ENCODE measurements at regions not wholly inside any gene's neighbourhood (a gene's known extent, or its start where the extent isn't known, plus 50 kb on each side); places are given as distances from the start of the nearest gene placed in this dataset.

DNA sequence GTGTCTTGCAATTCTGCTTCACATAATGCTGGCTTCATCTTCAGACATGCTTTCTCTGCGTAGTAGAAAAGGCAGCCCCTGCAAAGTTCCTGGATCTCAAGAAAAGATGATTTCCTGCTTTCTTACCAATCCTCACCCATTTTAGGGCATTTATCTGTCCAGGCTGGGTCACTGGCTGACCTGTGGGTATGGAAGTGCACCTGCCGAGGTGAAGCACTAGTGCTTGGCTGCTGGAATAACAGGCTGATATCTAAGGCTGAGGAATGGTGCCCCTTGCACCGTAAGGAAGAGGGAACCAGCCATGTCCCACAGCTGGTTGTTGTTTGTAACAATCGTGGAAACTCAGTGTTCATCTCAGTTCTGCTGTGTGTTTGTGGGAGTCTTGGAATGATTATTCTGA is 138.0 kb upstream of the KLF6 start:
- no peak for TF ChIP-seq GABPA (IDR thresholded peaks at IDR 0.05 in 1 of 2, conservative IDR thresholded peaks at IDR 0.05 in 1 of 2)
- TF ChIP-seq, protein P1, sequence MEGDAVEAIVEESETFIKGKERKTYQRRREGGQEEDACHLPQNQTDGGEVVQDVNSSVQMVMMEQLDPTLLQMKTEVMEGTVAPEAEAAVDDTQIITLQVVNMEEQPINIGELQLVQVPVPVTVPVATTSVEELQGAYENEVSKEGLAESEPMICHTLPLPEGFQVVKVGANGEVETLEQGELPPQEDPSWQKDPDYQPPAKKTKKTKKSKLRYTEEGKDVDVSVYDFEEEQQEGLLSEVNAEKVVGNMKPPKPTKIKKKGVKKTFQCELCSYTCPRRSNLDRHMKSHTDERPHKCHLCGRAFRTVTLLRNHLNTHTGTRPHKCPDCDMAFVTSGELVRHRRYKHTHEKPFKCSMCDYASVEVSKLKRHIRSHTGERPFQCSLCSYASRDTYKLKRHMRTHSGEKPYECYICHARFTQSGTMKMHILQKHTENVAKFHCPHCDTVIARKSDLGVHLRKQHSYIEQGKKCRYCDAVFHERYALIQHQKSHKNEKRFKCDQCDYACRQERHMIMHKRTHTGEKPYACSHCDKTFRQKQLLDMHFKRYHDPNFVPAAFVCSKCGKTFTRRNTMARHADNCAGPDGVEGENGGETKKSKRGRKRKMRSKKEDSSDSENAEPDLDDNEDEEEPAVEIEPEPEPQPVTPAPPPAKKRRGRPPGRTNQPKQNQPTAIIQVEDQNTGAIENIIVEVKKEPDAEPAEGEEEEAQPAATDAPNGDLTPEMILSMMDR (IDR thresholded peaks at IDR 0.05; ENCODE audit: low read depth, low read length, missing input control) = no peak
- TF ChIP-seq, protein P2, sequence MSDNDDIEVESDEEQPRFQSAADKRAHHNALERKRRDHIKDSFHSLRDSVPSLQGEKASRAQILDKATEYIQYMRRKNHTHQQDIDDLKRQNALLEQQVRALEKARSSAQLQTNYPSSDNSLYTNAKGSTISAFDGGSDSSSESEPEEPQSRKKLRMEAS (IDR thresholded peaks at IDR 0.05) = no peak
- no peak for TF ChIP-seq FOXA1 (IDR thresholded peaks at IDR 0.05)
- no peak for TF ChIP-seq YY1 (IDR thresholded peaks at IDR 0.05)
- TF ChIP-seq RAD21 (IDR thresholded peaks at IDR 0.05) = no peak
- no peak for TF ChIP-seq SP1 (IDR thresholded peaks at IDR 0.05)
- TF ChIP-seq, protein P3, sequence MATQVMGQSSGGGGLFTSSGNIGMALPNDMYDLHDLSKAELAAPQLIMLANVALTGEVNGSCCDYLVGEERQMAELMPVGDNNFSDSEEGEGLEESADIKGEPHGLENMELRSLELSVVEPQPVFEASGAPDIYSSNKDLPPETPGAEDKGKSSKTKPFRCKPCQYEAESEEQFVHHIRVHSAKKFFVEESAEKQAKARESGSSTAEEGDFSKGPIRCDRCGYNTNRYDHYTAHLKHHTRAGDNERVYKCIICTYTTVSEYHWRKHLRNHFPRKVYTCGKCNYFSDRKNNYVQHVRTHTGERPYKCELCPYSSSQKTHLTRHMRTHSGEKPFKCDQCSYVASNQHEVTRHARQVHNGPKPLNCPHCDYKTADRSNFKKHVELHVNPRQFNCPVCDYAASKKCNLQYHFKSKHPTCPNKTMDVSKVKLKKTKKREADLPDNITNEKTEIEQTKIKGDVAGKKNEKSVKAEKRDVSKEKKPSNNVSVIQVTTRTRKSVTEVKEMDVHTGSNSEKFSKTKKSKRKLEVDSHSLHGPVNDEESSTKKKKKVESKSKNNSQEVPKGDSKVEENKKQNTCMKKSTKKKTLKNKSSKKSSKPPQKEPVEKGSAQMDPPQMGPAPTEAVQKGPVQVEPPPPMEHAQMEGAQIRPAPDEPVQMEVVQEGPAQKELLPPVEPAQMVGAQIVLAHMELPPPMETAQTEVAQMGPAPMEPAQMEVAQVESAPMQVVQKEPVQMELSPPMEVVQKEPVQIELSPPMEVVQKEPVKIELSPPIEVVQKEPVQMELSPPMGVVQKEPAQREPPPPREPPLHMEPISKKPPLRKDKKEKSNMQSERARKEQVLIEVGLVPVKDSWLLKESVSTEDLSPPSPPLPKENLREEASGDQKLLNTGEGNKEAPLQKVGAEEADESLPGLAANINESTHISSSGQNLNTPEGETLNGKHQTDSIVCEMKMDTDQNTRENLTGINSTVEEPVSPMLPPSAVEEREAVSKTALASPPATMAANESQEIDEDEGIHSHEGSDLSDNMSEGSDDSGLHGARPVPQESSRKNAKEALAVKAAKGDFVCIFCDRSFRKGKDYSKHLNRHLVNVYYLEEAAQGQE (IDR thresholded peaks at IDR 0.05) = no peak

All from liver (tissue), 3 donors.